H9 (cell line): ENCODE measurements at regions not wholly inside any gene's neighbourhood (a gene's known extent, or its start where the extent isn't known, plus 50 kb on each side); places are given as distances from the start of the nearest gene placed in this dataset.

Experiments used
- DNase-seq: peaks from one replicate; pipeline ENCODE4 v3.0.0-alpha.2; 2017
- H2AFZ ChIP-seq: one replicate; pipeline ENCODE4 v1.6.1; 2013; ENCODE audit warnings: mild to moderate bottlenecking, low read length, control low read depth, moderate library complexity
- H2AK5ac ChIP-seq: 2 replicates; pipeline ENCODE4 v1.6.1; 2013; ENCODE audit warnings: low read length, control low read depth, mixed read lengths; ENCODE audit not compliant: insufficient read length
- H2BK120ac ChIP-seq: one replicate; pipeline ENCODE4 v1.6.1; 2013; ENCODE audit warnings: low read depth, mild to moderate bottlenecking, low read length, control low read depth, inconsistent platforms; ENCODE audit not compliant: poor library complexity, severe bottlenecking
- H2BK12ac ChIP-seq: 2 replicates; pipeline ENCODE4 v1.6.1; 2013; ENCODE audit warnings: low read length, control low read depth, mixed read lengths, low read depth; ENCODE audit not compliant: insufficient read length
- H2BK15ac ChIP-seq: 2 replicates; pipeline ENCODE4 v1.6.1; 2013; ENCODE audit warnings: low read depth, low read length, control low read depth
- H2BK20ac ChIP-seq: one replicate; pipeline ENCODE4 v1.6.1; 2013; ENCODE audit warnings: low read depth, mild to moderate bottlenecking, low read length, control low read depth, inconsistent platforms; ENCODE audit not compliant: poor library complexity, severe bottlenecking
- H2BK5ac ChIP-seq: 2 replicates; pipeline ENCODE4 v1.6.1; 2013; ENCODE audit warnings: low read length, control low read depth, mixed read lengths; ENCODE audit not compliant: insufficient read length
- H3K14ac ChIP-seq: 2 replicates; pipeline ENCODE4 v1.6.1; 2013; ENCODE audit warnings: low read length, control low read depth; ENCODE audit not compliant: insufficient read depth
- H3K18ac ChIP-seq: 2 replicates; pipeline ENCODE4 v1.6.1; 2013; ENCODE audit warnings: low read depth, mild to moderate bottlenecking, mixed read lengths, low read length, control low read depth; ENCODE audit not compliant: insufficient read length
- H3K23ac ChIP-seq: 2 replicates; pipeline ENCODE4 v1.6.1; 2013; ENCODE audit warnings: low read length, control low read depth, mixed read lengths, low read depth; ENCODE audit not compliant: insufficient read length
- H3K23me2 ChIP-seq: 2 replicates; pipeline ENCODE4 v1.6.1; 2013; ENCODE audit warnings: low read depth, mild to moderate bottlenecking, mixed read lengths, low read length, control low read depth; ENCODE audit not compliant: insufficient read length, poor library complexity, severe bottlenecking
- H3K27ac ChIP-seq: 2 replicates; pipeline ENCODE4 v1.5.1; 2013; ENCODE audit warnings: low read length, control low read depth, mixed read lengths, low read depth; ENCODE audit not compliant: insufficient read length
- H3K27me3 ChIP-seq: 2 replicates; pipeline ENCODE4 v1.6.1; 2013; ENCODE audit warnings: low read length, control low read depth, inconsistent platforms; ENCODE audit not compliant: insufficient read depth
- H3K4ac ChIP-seq: 2 replicates; pipeline ENCODE4 v1.6.1; 2013; ENCODE audit warnings: low read depth, mild to moderate bottlenecking, control low read depth, inconsistent platforms, low read length, moderate library complexity
- H3K4me1 ChIP-seq: 2 replicates; pipeline ENCODE4 v1.6.1; 2013; ENCODE audit warnings: low read length, control low read depth, inconsistent platforms; ENCODE audit not compliant: insufficient read depth
- H3K4me2 ChIP-seq: 2 replicates; pipeline ENCODE4 v1.6.1; 2013; ENCODE audit warnings: low read length, control low read depth, mixed read lengths; ENCODE audit not compliant: insufficient read length, insufficient read depth
- H3K56ac ChIP-seq: 2 replicates; pipeline ENCODE4 v1.6.1; 2013; ENCODE audit warnings: low read depth, mild to moderate bottlenecking, mixed read lengths, low read length, control low read depth; ENCODE audit not compliant: insufficient read length
- H3K79me1 ChIP-seq: 2 replicates; pipeline ENCODE4 v1.6.1; 2013; ENCODE audit warnings: low read depth, mild to moderate bottlenecking, moderate library complexity, low read length, control low read depth, inconsistent platforms; ENCODE audit not compliant: insufficient read depth, poor library complexity, severe bottlenecking
- H3K79me2 ChIP-seq: 2 replicates; pipeline ENCODE4 v1.6.1; 2013; ENCODE audit warnings: low read length, control low read depth, inconsistent platforms; ENCODE audit not compliant: insufficient read depth
- H3K9ac ChIP-seq: 2 replicates; pipeline ENCODE4 v1.6.1; 2013; ENCODE audit warnings: low read length, control low read depth, mixed read lengths; ENCODE audit not compliant: insufficient read length; ENCODE audit errors: extremely low read depth
- H3K9me3 ChIP-seq: one replicate; pipeline ENCODE4 v1.6.1; 2013; ENCODE audit warnings: low read depth, low read length, inconsistent platforms; ENCODE audit not compliant: control insufficient read depth
- H3T11ph ChIP-seq: one replicate; pipeline ENCODE4 v1.6.1; 2013; ENCODE audit warnings: mild to moderate bottlenecking, low read length, control low read depth, inconsistent platforms
- H4K20me1 ChIP-seq: one replicate; pipeline ENCODE4 v1.6.1; 2013; ENCODE audit not compliant: control insufficient read depth, insufficient read length, insufficient read depth
- H4K5ac ChIP-seq: 2 replicates; pipeline ENCODE4 v1.6.1; 2013; ENCODE audit warnings: low read depth, mild to moderate bottlenecking, mixed read lengths, low read length, control low read depth; ENCODE audit not compliant: insufficient read length
- H4K8ac ChIP-seq: replicated peaks from 2 replicates; pipeline ENCODE4 v1.6.1; 2013; ENCODE audit warnings: low read length, control low read depth, mixed read lengths, low read depth; ENCODE audit not compliant: insufficient read length
- H4K91ac ChIP-seq: 2 replicates; pipeline ENCODE4 v1.6.1; 2013; ENCODE audit warnings: low read depth, mild to moderate bottlenecking, moderate library complexity, mixed read lengths, low read length, control low read depth; ENCODE audit not compliant: insufficient read length
- H3K27ac Mint-ChIP-seq, 3 experiments: 2 replicates in 2 of 3; 3 replicates in 1 of 3; pipeline ENCODE4 v1.8.0; 2020 to 2021; ENCODE audit warnings: mixed read lengths in 3 of 3, mild to moderate bottlenecking in 1 of 3, moderate library complexity in 1 of 3
- H3K27me3 Mint-ChIP-seq: 2 replicates; pipeline ENCODE4 v1.8.0; 2021; ENCODE audit warnings: low read depth, mild to moderate bottlenecking, moderate library complexity, mixed read lengths
- H3K36me3 Mint-ChIP-seq, 3 experiments: 2 replicates in 2 of 3; 3 replicates in 1 of 3; pipeline ENCODE4 v1.8.0; 2020 to 2021; ENCODE audit warnings: low read depth in 3 of 3, mixed read lengths in 3 of 3; ENCODE audit not compliant: insufficient read depth in 1 of 3
- H3K4me1 Mint-ChIP-seq, 2 experiments: 2 replicates each; pipeline ENCODE4 v1.8.0; 2020; ENCODE audit warnings: mixed read lengths in 2 of 2
- H3K4me3 Mint-ChIP-seq, 2 experiments: 2 replicates in 1 of 2; 3 replicates in 1 of 2; pipeline ENCODE4 v1.8.0; 2020 to 2021; ENCODE audit warnings: mild to moderate bottlenecking in 2 of 2, mixed read lengths in 2 of 2, moderate library complexity in 1 of 2
- H3K9me3 Mint-ChIP-seq, 2 experiments: 2 replicates in 1 of 2; 3 replicates in 1 of 2; pipeline ENCODE4 v1.8.0; 2020; ENCODE audit warnings: mild to moderate bottlenecking in 2 of 2, mixed read lengths in 2 of 2, moderate library complexity in 1 of 2
- CTCF ChIP-seq: fragments of 200-600 bp; sonication (generic); conservative IDR thresholded peaks from 3 replicates; pipeline ENCODE4 v1.8.0; 2021; ENCODE audit warnings: antibody characterized with exemption, mild to moderate bottlenecking
- WGBS: extraction: QIAGEN DNeasy Blood & Tissue Kit; methylation state at CpG from one replicate; pipeline ENCODE4 v1.1.7; 2013; ENCODE audit warnings: missing lambda C conversion rate, low lambda C conversion rate, mixed read lengths; ENCODE audit not compliant: insufficient read length; ENCODE audit errors: extremely low coverage; 5-methylcytosine and 5-hydroxymethylcytosine counted together

DNA sequence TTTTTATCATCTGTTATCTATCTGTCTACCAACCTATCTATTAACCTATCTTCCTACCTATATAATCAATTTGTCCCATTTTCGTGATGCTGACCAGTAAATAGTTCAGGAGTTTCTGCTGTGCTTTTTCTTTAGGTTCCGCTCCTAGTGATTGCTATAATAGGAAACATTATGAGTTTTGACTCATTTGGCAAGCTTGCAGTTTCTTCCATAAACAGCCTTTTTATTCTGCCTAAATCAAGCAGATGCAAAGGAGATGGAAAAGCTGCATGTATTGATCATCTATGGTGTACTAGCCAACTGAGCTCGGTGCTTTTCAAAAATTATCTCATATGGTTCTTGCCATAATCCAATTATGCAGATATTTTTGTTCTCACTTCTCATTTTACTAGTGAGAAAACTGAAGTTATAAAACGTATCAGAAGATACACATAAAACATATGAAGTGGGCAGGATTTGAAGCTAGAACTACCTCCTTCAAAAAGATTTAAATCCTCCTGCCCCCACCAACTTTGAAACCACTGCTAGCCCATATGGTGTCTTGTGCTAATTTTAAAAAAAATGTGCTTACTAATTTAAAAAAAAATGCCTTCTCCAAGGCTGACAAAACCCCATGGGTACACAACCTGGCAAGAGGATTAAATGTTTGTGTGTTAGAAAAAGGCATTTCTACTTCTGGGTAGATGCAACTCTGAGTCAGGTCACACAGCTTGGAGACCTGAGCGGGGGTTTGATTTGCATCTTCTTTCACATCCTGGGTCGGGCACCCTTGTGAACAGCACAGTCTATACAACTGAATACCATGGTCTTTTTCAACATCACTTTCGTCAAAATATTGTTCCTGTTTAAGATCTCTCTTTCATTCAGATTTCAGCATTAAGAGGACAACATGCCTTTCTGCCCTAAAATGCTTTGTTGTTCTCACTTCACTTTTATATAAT lies 267.0 kb downstream of the CHL1 start:
- Histone ChIP-seq H2AK5ac (no peak overlapping the region), H3K18ac (no peak overlapping the region), H3K56ac (no peak overlapping the region), H3K4ac (no peak overlapping the region), H3K23ac (no peak overlapping the region), H2BK120ac (no peak overlapping the region), H4K8ac (no peak overlapping the region), H3K79me2 (no peaks in the 10 kb centered on the region), H4K20me1 (no peaks in the 10 kb centered on the region), H2BK20ac (no peak overlapping the region), H3K4me2 (no peak overlapping the region), H3K14ac (no peak overlapping the region; the same call in 1 of the 2 replicates), H3K9ac (no peak overlapping the region), H3K9me3 (no peaks in the 10 kb centered on the region), H3K27ac (no peak overlapping the region), H2BK15ac (no peak overlapping the region), H3K79me1 (no peaks in the 10 kb centered on the region), H2AFZ (no peak overlapping the region), H3T11ph (no peak overlapping the region), H3K4me1 (no peaks in the 10 kb centered on the region; the same call in 1 of the 2 replicates), H3K27me3 (no peaks in the 10 kb centered on the region), H4K91ac (no peak overlapping the region), H3K23me2 (no peaks in the 10 kb centered on the region), H2BK5ac (no peak overlapping the region), H2BK12ac (no peak overlapping the region), H4K5ac (no peak overlapping the region)
- no peak overlapping the region for H3K4me3 Mint-ChIP-seq
- H3K4me1 Mint-ChIP-seq, result peaks cover 15 to 28% of the 10 kb centered on the region in 2 experiments
- DNase-seq, result no peak
- no peaks in the 10 kb centered on the region for H3K9me3 Mint-ChIP-seq
- H3K27ac Mint-ChIP-seq, result no peak overlapping the region
- H3K36me3 Mint-ChIP-seq, result no peaks in the 10 kb centered on the region
- no CpG with 5 or more reads among the region's 7 CpGs for WGBS
- TF ChIP-seq CTCF, result no peak
- no peaks in the 10 kb centered on the region for H3K27me3 Mint-ChIP-seq
